HG02759 (cell line): ENCODE measurements at regions not wholly inside any gene's neighbourhood (a gene's known extent, or its start where the extent isn't known, plus 50 kb on each side); places are given as distances from the start of the nearest gene placed in this dataset.

Source experiments
- ATAC-seq: cut with Tn5 transposase; IDR thresholded peaks from one replicate; pipeline ENCODE4 v1.9.1; 2021; ENCODE audit warnings: mild to moderate bottlenecking, moderate library complexity; ENCODE audit not compliant: unreplicated experiment

- no peak for ATAC-seq
Measured at GRCh38 chr16:88314991-88315542, 67.7 kb upstream of the ZNF469 start.

DNA sequence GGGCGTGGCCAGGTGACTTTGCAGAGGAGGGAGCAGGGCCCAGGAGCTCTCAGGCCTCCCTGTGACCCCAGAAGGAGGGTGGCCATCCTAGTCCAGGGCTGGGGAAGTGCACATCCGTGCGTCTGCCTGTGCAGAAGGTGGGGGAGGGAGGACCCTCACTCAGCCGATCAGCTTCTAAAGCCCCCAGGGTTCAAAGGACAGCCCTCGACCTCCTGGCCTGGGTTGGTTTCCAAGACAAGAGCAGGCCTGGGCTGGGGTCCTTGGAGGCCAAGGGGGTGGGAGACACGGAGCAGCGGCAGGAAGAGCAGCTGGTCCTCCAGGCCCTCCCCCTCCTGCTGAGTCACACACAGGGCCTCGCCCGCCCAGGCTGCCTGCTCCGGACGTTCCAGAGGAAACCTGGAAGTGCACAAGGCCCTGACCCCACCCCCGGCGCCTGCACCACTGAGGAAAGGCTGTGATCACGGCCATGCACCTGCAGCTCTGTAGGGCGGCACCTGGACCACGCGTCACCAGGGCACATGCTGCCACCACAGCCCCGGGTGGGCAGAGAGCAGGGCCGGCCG is 67.1 kb upstream of the ZNF469 start:
- no peak for ATAC-seq

- no peak for ATAC-seq
Measured at GRCh38 chr16:88316151-88316550, 66.6 kb upstream of the ZNF469 start.

GRCh38 chr16:88316941-88317612 is 65.7 kb upstream of the ZNF469 start:
- ATAC-seq: no peak

DNA sequence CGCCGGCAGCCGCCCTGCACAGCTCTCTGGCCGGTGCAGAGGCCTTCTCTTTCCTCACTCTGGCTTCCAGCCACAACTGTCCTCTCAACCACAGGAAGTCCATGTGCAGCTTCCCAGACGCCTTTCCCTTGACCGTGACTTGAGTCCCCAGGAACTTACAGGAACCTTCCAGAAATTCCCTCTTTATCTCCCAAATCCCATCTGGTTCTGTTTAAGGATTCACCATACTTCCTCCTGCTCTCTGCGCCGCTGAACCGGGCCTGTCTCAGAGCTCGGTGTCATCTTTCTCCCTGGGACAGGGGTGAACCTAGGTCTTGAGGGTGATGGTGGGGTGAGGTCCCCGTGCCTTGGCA is 65.2 kb upstream of the ZNF469 start:
- no peak for ATAC-seq

DNA sequence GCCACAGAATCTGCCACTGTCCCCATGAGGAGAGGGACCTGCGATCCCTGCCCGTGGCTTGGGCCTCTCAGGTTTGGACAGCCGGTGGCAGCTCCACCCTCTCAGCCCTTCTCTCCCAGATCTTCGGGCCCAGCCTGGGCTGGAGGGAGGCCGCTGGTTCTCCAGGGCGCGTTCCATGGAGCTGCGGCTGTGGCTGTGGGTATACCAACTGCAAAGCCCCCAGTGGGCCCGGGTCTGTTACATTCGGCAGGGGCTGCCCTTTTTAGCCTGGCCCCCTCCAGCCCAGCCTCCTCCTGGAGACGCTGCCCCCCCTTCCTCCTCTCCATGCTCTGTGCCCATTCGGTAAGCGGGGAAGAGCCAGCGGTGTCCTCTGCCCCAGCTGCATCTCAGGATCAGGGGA is 64.7 kb upstream of the ZNF469 start:
- no peak for ATAC-seq

DNA sequence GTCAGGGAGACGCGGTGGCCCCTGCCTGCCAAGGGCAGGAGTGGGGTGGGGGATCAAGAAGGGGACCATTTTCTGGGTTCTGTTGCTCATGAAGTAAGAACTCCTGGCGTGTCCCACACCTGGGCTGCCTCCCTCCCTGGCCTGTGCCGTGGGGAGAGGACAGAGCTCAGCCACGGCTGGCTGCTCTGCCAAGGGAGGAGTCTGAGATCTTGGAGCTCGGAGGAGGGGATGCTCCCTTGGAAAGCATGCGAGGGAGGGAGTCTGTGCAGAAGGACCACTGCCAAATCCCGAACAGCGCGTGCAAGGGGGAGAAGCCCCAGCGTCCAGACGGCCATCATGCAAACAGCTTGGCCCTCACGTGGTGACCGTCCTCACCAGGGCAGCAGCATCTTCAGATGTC is 64.2 kb upstream of the ZNF469 start:
- ATAC-seq: no peak

- ATAC-seq: no peak
Measured at GRCh38 chr16:88319116-88319965, 63.4 kb upstream of the ZNF469 start.

- no peak for ATAC-seq
Measured at GRCh38 chr16:88320947-88321634, 61.7 kb upstream of the ZNF469 start.

DNA sequence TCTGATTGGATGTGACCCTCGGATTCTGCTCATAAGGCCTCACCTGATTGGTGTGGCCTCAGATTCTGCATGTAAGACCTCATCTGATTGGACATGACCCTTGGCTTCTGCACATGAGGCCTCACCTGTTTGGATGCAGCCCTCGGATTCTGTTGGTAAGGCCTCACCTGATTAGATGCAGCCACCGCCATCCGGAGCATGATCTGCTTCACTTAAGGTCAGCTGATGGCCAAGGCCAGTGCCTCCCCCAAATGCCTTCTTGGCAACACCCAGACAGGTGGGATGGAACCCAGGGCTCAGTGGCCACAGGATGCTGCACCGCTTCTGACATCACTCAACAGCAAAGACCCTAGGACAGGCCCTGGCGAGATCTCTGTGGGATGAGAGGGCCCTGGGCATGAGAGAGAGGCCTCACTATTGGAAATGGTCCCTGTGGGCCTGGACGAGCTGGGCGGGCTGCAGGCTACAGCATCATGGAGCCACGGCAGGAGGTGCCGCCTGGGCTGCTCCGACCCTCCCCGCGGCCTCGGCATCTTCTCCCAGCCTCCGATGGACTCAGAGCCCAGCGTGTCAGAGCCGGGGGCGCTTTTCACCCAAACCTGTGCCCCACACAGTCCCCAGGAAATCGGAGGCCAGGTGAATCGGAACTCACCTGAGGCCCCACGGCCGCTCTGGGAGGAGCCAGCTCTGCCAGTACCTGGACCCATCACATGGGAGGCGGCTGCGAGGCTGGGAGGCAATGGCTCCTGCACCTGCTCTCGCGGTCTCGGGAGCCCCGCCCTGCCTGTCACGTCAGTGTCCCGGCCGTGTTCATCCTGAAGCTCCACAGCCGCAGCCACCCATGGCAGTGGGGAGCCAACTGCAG is 60.9 kb upstream of the ZNF469 start:
- ATAC-seq: no peak

GRCh38 chr16:88322500-88322970 is 60.2 kb upstream of the ZNF469 start:
- no peak for ATAC-seq

GRCh38 chr16:88323041-88323440 is 59.7 kb upstream of the ZNF469 start:
- no peak for ATAC-seq

DNA sequence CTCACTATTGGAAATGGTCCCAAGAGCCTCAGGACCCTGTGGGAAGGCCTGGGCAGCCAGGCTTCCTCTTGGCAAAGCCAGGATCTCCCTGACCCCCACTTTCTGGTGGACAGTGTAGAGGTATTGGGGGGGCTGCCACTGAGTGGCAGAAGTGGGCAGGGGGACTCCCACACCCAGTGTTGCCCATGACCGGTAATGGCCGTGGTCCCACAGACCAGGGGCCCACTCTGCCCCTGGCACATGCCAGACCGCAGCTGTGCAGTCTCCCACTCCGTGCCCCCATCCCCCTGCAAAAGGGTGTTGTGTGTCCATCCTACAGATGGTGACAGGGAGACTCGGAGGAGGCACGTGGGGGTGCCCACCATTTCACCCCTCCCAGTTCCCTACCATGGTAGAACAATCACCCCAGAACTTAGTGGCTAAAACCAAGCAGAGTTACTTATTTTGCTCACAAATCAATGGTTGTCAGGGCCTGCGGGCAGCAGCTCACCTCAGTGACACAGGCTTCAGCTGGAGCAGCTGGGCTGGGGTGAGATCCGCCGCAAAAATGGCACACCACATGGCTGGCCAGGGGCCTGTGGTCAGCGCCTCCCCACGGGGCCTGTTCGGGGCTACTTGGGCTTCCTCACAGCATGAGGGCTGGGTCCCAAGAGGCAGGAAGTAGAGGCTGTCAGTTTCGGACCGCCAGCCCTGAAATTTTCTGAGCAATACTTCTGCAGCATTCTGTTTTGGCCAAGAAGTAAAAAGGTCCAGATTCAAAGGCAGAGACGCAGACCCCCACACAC is 59.0 kb upstream of the ZNF469 start:
- ATAC-seq: no peak

GRCh38 chr16:88325087-88325750 is 57.5 kb upstream of the ZNF469 start:
- no peak for ATAC-seq

DNA sequence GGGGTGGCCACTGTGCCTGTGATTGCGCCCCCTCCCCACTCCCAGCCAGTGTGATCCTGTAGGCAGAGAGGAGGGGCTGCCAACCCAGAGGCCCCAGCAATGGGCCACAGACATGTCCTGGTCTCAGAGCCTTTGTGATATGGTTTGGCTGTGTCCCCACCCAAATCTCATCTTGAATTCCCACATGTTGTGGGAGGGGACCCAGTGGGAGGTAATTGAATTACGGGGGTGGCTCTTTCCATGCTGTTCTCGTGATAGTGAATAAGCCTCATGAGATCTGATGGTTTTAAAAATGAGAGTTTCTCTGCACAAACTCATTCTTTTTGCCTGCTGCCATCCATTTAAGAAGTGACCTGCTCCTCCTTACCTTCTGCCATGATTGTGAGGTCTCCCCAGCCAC is 56.8 kb upstream of the ZNF469 start:
- ATAC-seq: no peak

- no peak for ATAC-seq
Measured at GRCh38 chr16:88326611-88327485, 55.9 kb upstream of the ZNF469 start.

GRCh38 chr16:88327561-88328312 is 55.0 kb upstream of the ZNF469 start:
- no peak for ATAC-seq
